AG09319 (cell line): ENCODE measurements at regions not wholly inside any gene's neighbourhood (a gene's known extent, or its start where the extent isn't known, plus 50 kb on each side); places are given as distances from the start of the nearest gene placed in this dataset.
A peak's percentile ranks its signal among the peaks of the same experiment; 100 is the strongest.

ENCODE experiments used
- DNase-seq: peaks from one replicate; pipeline ENCODE4 v3.0.0-alpha.2; 2010; ENCODE audit warnings: low read depth; ENCODE audit errors: extremely low read depth
- CTCF ChIP-seq: IDR thresholded peaks from 2 replicates; pipeline ENCODE4 v1.5.1; 2011; ENCODE audit warnings: low read depth, mild to moderate bottlenecking, inconsistent platforms, low read length, moderate library complexity

DNA sequence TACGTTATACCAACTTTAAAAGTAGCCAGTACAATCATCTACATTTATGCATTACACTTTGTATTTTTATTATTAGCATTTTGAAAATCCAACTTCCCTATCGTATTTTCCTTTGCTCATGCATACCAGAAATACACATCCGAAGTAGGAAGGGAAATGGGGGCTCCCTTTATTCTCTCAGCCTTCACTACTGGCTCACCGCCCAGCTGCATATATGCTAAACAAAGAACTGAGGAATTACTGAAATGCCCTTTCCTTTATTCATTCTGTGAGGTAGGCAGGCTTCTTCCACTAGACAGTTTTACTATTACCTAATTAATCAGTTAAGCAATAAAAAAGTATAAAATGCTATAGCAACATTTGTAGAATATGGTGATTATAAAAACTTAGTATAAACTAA lies 291.6 kb downstream of the KLF12 start:
- DNase-seq: no peak
- TF ChIP-seq CTCF: no peak

GRCh38 chr13:73842184-73842583 lies 292.0 kb downstream of the KLF12 start:
- TF ChIP-seq CTCF: no peak
- no peak for DNase-seq

DNA sequence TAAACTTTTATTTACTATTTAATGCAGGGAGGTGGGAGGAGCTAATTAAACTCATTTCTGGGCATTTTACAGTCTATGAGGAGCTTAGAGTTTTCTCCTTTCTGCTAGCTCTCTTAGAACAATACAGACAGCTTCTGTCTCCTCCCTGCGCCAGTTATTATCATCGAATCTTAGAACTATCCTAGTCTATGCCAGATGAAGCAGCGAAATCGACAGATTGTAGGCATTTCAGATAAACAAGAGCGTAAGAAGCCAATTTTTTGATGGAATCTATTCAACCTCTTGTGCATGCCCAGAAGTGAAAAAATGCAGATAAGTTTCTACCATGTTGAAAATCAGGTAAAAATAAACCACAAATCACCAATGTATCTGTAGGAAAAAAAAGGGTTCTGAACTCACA lies 297.1 kb downstream of the KLF12 start:
- no peak for TF ChIP-seq CTCF
- no peak for DNase-seq

DNA sequence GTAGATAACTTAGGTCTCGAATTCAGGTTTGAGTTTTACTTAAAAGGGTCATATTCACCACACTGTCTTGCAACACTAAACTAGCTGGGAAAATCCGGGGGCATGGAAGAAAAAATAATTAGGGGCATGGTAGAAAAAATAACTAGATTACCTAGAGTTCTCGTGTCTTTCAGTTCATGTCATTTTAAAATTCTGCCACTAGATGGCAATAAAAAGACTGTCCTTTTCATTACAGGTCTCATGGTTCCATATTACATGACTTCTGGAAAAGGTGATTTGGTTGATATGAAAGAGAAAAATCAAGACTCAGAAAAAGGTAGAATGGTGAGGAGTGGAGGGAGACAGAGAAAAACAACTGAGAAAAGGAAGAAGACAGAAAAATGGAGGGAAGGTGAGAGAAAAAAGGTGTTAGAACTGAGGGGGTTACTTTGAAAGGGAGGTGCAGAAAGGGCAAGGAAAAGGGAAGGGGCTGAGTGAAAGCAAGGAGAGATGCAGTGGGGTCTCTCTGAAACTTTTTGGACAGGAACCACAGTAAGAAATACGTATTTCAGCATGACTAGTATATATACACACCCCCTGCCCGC lies 299.0 kb downstream of the KLF12 start:
- no peak for DNase-seq
- TF ChIP-seq CTCF: peak; percentile 45

DNA sequence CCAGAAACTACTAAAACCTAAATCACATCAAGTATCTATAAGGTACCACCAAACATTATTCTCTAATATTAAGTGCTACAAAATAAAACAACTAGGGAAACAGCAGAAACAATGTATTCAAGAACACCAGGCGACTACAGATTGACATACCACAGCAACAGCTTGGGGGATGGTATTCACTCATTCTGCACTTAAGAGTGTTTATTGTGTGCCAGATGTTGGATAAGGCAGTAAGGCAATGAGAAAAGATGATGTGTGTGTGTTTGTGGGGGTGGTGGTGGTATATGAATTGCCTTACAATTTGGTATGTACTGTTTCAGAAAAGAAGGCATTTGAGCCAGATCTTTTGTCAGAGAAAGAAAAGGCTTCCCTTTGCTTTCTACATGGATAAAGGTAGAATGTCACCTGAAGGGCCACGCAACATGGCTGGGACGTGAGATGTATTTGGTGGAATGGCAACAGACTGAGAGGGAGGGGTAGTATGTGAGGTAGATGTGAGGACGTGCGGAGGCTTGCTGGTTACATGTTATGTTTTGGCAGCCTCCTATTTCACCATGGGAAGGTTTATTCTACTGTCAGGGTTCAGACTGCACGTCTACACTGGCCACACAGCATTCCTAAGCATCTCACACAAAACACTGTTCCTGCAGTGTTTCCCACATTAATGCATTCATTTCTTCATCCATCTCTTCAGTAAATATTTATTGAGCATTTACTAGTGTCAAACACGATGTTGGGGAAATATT lies 300.7 kb downstream of the KLF12 start:
- no peak for DNase-seq
- no peak for TF ChIP-seq CTCF

DNA sequence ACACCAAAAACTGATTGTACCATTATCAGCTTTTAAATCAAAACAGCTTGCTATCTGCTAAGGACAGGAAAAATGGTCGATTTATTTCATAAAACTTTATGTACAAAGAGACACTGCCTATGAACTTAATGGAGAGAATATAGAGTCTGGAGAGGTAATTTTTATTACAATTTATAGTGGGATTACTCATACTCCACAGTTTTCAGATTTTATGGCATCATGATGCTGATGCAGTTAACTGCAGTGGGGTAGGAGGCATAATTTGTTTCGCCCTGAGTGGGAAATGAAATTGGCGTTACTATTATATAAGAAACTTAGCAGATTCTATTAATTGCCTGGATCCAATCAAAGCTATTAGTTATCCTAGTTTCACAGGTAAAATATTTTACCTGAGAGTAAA lies 301.4 kb downstream of the KLF12 start:
- no peak for TF ChIP-seq CTCF
- DNase-seq: no peak

GRCh38 chr13:73832128-73832588 lies 302.0 kb downstream of the KLF12 start:
- no peak for DNase-seq
- no peak for TF ChIP-seq CTCF
